ENCODE measurements at regions not wholly inside any gene's neighbourhood (a gene's known extent, or its start where the extent isn't known, plus 50 kb on each side); places are given as distances from the start of the nearest gene placed in this dataset.

- no peak overlapping the region for H3K27ac ChIP-seq
- WGBS, 5 donors: 50 to 75% (median 53%) methylated on average over 5 to 6 of the region's 6 CpGs; no CpG with 5 or more reads in 2 of the 5 donors
These were observed 610.6 kb upstream of the TSPY4 start for GRCh38 chrY:8726616-8727015.

GRCh38 chrY:8729971-8730370 lies 607.3 kb upstream of the TSPY4 start:
- no peaks in the 10 kb centered on the region for H3K27me3 ChIP-seq
- H3K9me3 ChIP-seq: no peaks in the 10 kb centered on the region
- WGBS, 5 donors: 65 to 68% (median 68%) methylated on average over 5 to 9 of the region's 9 CpGs; no CpG with 5 or more reads in 2 of the 5 donors
- DNase-seq: no peak
- no peak overlapping the region for H3K27ac ChIP-seq
- intact Hi-C loops (cut with DNase I; ENCODE audit: low total_unique reads): no loop called here
- no peak for TF ChIP-seq POLR2AphosphoS5 (IDR thresholded peaks at IDR 0.05)
- TF ChIP-seq EP300 (IDR thresholded peaks at IDR 0.05): no peak
- no peak for TF ChIP-seq POLR2A (IDR thresholded peaks at IDR 0.05)
- TF ChIP-seq CTCF (IDR thresholded peaks at IDR 0.05): no peak
- no peaks in the 10 kb centered on the region for H3K4me1 ChIP-seq
- H3K4me3 ChIP-seq: no peak overlapping the region
- no peaks in the 10 kb centered on the region for H3K36me3 ChIP-seq

More at GRCh38 chrY:8726616-8727015, 610.6 kb upstream of the TSPY4 start:
- Histone ChIP-seq H3K36me3 (no peaks in the 10 kb centered on the region), H3K27me3 (no peaks in the 10 kb centered on the region), H3K9me3 (no peaks in the 10 kb centered on the region), H3K4me3 (no peak overlapping the region), H3K4me1 (no peaks in the 10 kb centered on the region)
- intact Hi-C loops (cut with DNase I; ENCODE audit: low total_unique reads): no loop called here
- DNase-seq: no peak
- TF ChIP-seq POLR2A (IDR thresholded peaks at IDR 0.05) (no peak), CTCF (IDR thresholded peaks at IDR 0.05) (no peak), EP300 (IDR thresholded peaks at IDR 0.05) (no peak), POLR2AphosphoS5 (IDR thresholded peaks at IDR 0.05) (no peak)

GRCh38 chrY:8741343-8742069 lies 595.8 kb upstream of the TSPY4 start:
- Histone ChIP-seq H3K4me3 (no peak overlapping the region), H3K27me3 (no peaks in the 10 kb centered on the region), H3K4me1 (no peaks in the 10 kb centered on the region), H3K9me3 (no peaks in the 10 kb centered on the region), H3K36me3 (no peaks in the 10 kb centered on the region), H3K27ac (no peak overlapping the region)
- intact Hi-C loops (cut with DNase I; ENCODE audit: low total_unique reads): no loop called here
- WGBS, 5 donors: 82 to 84% (median 83%) methylated on average over 21 of the region's 21 CpGs; no CpG with 5 or more reads in 2 of the 5 donors
- DNase-seq: no peak
- TF ChIP-seq EP300 (IDR thresholded peaks at IDR 0.05) (no peak), POLR2AphosphoS5 (IDR thresholded peaks at IDR 0.05) (no peak), CTCF (IDR thresholded peaks at IDR 0.05) (no peak), POLR2A (IDR thresholded peaks at IDR 0.05) (no peak)

GRCh38 chrY:8764184-8764583 lies 573.1 kb upstream of the TSPY4 start:
- H3K36me3 ChIP-seq: no peaks in the 10 kb centered on the region
- H3K9me3 ChIP-seq: no peaks in the 10 kb centered on the region
- TF ChIP-seq POLR2AphosphoS5 (IDR thresholded peaks at IDR 0.05): no peak
- no peak for TF ChIP-seq CTCF (IDR thresholded peaks at IDR 0.05)
- TF ChIP-seq POLR2A (IDR thresholded peaks at IDR 0.05): no peak
- TF ChIP-seq EP300 (IDR thresholded peaks at IDR 0.05): no peak
- no peak overlapping the region for H3K4me3 ChIP-seq
- no peaks in the 10 kb centered on the region for H3K4me1 ChIP-seq
- WGBS, 5 donors: 40 to 61% (median 60%) methylated on average over 1 to 7 of the region's 7 CpGs; no CpG with 5 or more reads in 2 of the 5 donors
- intact Hi-C loops (cut with DNase I; ENCODE audit: low total_unique reads): no loop called here
- H3K27ac ChIP-seq: no peak overlapping the region
- no peaks in the 10 kb centered on the region for H3K27me3 ChIP-seq
- no peak for DNase-seq

Measured in stomach (tissue), 8 donors.